ENCODE measurements at regions not wholly inside any gene's neighbourhood (a gene's known extent, or its start where the extent isn't known, plus 50 kb on each side); places are given as distances from the start of the nearest gene placed in this dataset.
"Not testable (repeated sequence)": the region's sequence is repeated elsewhere in the genome, so short reads cannot be mapped to it uniquely, and the experiment has no call there.

DNA sequence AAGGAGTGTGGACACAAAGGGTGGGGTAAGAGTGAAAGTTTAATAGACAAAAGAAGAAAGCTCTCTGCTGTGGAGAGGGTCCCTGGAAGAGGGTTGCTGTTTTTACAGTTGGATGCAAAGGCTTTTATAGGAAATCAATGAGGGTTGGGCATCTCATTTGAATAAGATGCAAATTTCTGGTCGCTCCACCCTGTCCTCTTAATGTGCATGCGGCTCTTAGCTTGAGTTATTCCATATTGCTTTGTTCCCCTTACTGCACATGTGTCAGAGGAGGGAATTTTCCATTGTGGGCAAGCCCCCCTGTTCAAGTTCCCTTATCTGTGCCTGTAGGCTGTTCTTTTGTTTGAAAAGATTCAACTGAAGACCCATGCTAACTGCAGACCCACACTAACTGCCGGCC lies 326.5 kb downstream of the BCL11A start:
- DNase-seq = no peak

DNA sequence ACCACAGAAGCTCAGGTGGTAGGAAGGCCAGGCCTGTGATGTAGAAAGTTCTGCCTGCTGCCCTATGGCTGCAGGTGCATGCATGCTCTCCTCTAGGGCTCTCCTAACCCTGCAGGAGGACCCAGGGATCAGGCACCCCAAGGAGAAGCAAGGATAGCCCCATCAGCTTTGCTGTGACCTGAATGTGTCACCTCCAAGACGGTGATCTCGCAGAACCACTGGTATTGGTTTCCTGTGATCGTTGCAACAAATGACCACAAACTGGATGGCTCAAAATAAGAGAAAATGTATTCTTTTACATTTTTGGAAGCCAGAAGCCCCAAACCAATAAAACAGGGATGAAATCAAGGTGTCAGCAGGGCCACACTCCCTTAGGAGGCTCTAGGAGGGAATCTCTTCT lies 327.3 kb downstream of the BCL11A start:
- no peak for DNase-seq

DNA sequence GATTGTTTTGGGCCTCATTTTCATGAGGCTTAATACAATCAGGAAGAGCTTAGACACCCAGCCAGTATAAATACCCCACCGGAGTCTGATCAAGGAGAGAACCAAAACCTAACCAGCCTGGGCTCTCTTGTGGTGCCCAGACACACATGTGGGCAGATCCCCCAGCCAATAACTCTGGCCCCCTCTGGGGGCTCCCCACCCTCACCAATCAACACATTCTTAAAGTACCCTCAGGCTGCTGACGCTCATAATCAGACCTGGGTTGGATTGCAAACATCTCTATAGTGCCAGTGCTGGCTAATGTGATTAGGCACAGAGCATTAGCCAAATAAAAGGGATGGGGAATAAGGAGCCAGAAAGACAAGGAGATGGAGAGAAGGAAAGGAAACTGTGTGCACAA lies 329.6 kb downstream of the BCL11A start:
- DNase-seq = no peak

DNA sequence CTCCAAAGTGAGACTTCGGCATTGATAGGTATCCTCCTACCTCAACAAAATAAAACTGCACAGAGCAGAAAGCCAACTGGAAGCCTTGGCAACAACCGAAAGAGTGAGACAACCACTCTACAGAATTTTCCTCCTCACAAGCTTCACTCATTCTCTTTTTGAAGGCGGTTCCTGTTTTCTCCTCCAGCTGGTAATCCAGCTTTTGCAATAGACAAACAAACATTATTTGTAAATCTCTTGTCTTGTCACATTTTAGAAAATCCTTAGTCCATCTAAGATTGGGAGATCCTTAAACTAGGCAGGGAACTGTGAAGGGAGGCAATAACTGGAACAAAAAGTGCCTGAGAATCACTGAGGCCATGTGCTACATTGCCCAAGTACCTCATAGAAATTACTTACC lies 332.4 kb downstream of the BCL11A start:
- no peak for DNase-seq

DNA sequence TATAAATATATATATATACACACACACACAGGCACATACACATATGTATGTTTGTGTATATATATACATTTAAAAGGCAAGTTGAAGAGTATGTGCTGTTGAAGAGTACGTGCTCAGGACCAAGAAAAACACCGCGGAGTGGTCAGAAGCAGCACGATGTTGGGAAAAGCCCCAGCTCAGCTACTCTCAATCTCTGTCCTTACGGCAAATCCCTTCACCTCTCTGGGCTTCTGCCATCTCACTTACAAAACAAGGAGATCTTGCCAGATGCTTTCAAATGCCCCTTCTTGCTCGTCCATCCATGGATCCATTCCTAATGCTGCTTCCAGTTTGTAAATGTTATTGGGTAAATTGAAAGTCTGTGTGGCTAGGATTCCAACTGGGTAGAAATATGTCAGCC lies 333.9 kb downstream of the BCL11A start:
- no peak for DNase-seq

DNA sequence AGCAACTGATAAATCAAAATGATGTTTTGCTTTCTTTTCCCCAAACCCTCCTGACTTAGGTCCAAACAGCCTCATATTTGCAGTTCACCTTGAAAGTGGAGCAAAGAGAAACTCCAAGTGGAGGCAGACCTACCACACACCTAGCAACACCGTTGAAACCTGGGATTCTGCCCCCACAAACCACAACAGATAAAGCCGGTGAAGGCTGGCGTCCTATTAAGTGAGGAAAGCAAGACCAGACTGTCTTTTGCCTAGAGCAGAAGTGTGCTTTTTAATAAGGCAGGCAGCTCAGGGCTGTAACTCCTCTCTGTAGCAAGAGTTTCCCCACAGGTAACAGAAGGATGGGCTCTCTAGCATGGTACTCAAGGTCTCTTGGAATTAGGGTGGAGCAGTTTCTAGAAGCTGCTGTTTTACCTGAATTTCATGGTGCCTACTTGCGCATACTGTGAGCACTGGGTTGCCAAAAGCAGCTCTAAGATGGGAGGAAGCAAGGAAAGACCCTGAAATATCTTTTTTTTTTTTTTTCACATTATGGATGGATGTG lies 336.9 kb downstream of the BCL11A start:
- DNase-seq = no peak

DNA sequence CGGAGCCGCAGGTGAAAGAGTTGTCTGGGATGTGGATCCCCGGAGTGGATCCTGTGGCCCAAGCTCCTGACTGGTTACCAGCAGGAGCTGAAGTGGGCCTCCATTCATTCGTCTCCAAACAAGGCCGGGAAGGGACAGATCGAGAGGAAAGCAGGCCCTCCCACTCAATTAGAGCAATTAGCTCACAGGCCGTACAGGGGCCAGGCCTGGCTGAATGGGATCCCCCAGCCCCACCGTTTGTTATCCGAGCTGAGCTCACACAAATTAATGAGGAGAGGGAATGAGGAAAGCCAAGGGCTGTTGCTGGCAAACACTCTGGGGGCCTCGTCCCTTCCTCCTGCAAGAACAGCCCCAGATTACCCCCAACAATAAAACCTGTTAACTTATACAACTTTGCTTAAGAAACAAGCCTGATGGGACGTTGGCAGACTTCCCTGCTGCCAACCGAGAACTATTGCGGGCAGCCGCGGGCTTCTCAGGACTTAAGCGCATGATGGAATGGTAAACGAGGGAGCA lies 338.0 kb downstream of the BCL11A start:
- DNase-seq = no peak

DNA sequence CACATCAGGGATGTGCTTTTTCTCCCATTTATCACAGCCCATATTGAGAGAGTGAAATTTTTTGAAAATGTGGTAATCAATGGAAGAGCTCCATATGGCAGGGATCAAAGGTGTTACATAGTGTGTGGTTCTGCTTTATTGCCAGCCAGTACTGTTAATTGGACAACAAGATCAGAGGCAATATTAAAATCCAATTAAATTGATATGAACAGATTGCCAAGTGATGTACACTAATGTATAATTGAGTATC lies 338.9 kb downstream of the BCL11A start:
- DNase-seq = no peak

DNA sequence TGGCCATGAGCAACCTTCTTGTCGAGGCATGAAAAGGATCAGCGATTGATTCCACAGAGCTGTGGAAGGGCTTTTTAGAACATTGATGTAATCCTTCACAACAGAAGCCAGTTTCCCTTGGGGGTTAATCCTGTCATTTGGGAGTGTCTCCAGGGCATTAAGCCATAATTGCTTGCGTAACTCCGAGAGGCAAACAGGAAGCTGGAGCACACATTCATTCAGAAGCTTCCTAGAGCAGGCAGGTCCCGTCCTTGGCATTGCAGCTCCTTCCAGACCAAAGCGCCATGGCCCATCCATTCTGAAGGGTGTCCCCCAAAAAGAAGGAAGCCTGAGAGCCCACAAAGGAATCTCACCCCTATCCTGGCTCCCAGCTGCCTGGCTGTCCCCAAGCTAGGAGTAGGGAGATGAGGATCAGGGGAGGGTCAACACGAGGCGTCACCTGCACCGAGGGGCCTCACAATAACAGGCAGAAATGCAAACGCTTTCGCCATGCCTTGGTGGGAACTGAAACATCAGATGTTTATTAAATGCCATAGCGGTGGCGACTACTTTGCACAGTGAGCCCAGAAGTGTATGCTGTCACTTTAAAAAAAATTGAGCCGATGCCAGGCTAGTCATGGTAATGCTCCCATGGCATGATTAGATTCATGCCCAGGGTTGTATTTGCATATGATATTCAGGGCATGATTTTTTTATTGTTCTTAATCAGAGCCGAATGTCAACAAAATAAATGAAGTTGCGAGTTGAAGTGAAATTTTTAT lies 339.4 kb downstream of the BCL11A start:
- DNase-seq = no peak

DNA sequence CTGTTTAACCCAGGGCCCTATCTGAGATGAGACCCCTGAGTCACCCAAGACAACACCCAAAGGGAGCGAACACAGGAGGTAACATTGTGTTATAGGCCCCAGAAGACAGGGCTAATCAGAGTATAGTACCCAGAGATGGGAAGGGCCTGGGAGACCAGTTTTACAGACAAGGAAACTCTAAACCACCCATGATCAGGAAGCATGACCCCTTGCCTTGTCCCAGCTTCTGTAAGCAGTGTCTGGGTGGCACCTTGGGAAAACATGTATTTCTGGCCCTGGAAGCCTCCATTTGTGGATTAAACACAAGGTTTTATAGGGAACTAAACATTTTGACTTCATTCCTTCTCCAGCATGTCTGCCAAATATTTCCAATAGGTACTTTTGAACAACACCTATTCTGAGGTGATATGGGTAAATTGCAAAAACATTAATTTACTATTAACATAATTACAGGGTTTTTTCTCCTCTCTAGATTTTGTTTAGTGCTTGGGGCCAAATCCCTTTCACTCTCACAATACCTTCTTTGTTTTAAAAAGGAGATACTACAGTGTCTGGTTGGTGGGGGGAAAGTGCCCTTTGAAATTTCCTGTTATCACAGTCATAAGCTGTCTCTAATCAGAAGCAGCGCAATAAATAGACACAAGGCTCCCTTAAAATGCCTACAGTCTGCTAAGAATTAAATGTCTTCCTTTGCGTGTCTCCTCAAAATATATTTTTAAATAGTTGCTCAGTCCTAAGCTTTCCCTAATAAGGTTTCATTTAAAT lies 341.1 kb downstream of the BCL11A start:
- DNase-seq = no peak

DNA sequence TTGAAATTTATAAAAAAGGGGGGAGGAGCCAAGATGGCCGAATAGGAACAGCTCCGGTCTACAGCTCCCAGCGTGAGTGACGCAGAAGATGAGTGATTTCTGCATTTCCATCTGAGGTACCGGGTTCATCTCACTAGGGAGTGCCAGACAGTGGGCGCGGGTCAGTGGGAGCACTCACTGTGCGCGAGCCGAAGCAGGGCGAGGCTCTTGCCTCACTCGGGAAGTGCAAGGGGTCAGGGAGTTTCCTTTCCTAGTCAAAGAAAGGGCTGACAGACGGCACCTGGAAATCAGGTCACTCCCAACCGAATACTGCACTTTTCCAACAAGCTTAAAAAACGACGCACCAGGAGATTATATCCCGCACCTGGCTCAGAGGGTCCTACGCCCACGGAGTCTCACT lies 364.4 kb downstream of the BCL11A start:
- not testable (repeated sequence) for DNase-seq

DNA sequence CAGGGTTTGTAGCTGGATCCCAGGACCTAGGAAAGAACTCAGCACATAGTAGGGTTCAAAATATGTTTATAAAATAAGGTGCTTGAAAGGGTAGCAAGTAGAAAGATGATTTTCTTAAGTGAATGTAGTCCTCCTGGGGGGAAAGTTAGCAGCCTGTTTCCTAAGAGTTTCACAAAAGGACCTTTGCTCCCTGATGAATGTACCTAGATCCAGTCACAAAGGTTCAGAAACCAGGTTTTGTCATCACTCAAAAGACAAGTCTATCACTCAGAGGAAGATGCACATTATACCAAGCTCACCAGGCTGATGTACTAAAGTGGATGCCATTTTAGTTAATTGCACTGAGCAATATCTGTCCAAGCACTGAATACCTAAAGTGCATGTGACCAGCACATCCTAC lies 378.2 kb downstream of the BCL11A start:
- DNase-seq = no peak

DNA sequence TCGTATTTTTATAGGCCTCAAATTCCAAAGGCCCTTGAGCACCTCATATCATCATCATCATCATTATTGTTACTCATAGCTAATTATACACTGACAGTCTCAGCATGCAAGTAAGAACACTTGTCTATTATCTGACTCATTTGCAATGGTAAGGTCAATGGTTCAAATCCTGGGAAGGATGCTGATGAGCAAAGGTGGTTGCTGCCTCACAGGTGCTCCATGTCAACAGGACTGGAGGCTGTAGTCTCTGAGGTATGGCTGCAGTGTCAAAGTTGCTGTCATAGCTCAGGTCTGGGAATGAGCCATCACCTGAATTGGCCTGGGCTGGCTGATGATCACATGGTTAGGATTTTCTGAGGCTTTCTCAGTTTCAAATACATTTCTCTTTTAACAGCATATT lies 379.3 kb downstream of the BCL11A start:
- DNase-seq = no peak

DNA sequence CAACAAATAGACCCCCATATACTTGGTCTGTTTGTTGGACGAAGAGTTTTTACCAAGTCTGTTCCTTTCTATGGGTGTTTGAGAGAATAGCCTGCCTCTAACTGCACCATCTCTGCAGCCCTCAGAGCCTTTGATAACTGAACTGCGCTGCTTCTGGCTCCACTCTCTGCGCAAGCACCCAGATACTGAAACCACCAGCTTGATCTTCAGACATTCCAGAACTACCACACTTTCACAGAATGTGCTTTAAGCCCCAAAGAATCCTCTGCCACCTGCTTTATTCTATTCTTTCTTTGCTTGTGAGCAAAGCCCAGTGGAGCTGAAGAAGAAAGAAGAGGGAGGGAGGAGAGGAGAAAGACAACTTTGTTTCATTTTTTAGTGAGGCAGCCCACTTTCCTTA lies 380.7 kb downstream of the BCL11A start:
- DNase-seq = no peak

DNA sequence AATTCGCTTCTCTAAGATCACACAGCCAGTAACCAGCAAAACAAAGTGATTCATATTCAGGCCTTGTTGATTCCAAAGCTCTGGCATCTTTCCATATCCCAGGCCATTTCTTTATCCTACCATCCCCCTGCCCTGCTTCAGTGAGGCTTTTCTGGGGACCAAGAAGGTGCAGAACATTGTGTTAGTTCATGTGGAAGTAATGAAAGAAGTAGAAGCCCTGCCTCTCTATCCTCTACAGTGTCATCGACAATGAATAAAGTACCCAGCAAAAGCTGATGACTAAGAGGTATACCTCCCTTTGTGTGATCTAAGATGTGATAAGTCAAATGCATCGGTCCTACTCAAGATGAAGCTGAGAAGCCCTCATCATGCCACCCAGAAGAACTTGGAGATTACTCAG lies 383.2 kb downstream of the BCL11A start:
- no peak for DNase-seq

DNA sequence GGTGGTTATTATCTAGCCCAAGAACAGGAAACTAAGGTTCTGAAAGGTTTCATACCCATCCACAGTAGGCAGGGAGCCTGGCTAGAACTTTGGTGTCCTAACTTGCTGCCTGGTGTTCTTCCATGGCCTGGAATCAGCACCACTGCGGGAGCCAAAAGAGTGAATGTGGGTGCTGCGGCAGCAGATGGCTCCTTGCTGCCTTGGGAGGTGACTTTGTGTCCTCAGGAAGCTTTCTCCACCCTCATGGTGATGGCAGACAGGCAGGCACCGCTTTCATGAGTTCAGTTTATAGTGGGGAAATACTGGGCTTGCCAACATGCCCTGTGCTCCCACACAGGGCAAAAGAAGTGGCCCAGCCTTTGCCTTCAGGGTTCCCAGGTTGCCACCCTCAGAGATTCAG lies 385.2 kb downstream of the BCL11A start:
- DNase-seq = no peak

DNA sequence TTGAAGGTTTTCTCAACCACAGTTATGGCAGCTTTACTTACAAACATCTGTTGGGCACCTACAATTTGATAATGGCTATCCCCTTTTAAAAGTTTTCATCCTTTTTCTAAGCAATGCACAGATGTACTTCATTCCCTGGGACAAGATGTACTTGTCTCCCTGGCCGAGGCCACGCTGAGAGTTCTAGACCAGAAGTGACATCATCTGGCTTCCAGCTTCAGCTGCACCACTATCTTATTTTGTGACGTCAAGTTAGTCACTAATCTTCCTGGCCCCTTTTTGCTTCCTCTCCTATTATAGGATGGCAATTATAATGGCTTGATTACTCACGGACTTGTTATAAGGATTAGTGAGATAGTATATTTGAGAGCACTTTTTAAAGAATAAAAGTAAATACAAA lies 386.4 kb downstream of the BCL11A start:
- no peak for DNase-seq

DNA sequence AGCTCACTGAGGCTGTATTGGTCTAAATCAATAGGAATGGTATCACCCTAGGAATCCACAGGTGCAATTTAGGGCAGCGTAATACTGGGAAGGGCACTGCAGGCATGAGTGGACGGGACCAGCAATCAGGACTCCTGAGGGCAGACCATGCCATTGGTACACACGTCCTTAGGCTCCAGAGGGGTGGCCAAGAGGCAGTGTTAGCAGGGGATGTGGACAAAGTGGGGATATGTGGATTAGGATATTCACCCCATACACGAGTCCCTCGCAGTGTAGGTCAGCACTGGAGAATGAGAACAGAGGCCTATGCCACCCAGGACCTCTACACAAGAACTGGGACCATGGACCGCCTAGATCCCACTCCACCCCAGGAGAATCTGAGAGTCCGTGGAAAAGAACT lies 389.8 kb downstream of the BCL11A start:
- no peak for DNase-seq

DNA sequence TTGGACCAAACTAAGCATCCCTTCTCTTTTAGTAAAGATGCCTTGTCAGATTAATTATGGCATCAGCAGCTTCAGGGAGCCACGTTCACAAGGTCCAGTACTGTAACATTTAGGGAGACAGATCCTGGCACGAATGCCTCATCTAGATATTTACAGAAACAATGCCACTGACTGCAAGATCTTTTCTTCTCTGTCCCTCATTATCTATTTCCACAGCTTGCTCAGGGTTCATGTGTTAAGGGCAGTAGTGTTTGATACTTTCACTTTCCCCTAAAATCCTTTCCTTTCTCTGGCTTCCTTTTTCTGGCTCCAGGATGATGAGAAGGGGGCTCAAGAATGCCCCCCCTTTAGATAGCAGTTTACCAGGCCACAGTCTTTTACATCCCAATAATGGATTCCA lies 393.9 kb downstream of the BCL11A start:
- DNase-seq = no peak

DNA sequence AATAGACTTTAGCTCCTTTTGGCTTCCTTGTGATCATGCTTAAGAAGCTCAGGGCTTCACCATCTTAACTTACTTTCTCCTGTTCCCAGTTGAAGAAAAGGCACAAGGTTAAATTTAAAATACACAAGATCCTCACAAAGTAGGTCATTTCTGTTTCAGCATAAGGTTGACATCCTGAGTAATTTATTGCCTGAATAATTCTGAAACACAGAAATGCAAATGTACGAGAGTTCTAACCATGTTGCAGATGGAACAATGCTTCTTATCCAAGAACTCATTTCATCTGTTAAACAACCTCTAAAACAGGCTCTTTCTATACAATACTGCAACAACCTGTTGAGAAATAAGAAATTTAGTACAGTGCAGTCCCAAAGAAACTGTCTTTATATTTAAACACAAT lies 395.2 kb downstream of the BCL11A start:
- DNase-seq = no peak

DNA sequence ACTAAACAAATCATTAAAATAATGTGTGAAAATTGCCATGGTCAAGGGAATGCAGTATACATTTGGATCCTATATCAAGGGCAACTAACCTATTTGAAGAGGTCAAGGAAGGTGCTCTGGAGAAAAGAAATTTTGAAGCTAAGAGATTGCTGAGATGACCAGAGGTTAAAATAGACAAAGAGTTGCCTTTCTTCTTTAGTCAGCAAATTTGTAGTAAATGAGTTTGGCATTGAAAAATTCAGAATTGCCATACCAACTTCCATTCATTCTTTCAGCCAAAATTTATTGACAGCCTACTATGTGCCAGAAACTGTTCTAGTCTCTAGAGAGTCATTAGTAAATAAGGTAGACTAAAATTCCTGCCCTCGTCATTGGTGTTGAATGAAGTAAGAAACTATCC lies 396.2 kb downstream of the BCL11A start:
- DNase-seq = no peak

DNA sequence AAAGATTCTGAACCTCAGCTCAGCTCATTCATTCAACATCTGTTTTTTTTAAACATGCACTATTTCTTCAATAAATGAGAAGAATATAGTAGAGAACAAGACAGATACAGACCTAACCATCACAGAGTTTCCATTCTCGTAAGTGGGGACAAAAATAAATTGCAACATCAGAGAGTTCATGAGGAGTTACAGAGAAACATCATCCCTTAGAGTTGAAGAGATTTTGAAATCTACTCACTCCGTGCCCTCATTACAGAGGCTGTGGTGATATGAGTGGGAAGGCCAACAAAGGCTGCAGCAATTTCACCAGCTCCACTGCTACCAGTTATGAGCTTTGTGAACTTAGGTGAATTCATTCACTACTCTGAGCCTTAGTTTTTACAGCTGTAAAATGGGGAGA lies 399.3 kb downstream of the BCL11A start:
- no peak for DNase-seq

DNA sequence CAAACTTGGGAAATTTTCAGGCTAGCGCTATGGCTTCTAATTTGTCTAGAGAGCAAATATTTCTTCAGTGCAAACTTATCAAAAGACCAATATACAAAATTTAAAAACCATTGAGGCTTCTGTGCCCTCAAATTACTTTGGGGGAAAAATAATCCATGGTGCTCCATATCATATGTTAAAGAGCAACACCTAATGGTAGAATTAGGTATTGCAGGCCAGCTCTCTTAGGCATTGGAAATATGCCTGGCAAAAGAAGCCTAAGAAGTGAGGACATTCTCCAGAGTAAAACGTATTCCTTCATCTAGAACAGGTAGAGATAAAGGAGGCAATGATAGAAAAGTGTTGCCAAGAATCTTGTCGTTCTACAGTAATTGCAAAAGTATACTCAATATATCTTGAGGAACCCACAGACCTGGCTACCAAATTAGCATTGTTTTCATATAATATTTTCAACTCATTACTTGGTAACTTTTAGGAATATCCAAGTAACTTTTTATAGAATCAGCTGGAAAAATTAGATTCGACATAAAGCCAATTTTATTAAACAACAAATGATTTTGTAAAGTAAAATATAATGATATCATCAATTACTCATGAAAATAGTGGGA lies 401.1 kb downstream of the BCL11A start:
- DNase-seq = no peak

DNA sequence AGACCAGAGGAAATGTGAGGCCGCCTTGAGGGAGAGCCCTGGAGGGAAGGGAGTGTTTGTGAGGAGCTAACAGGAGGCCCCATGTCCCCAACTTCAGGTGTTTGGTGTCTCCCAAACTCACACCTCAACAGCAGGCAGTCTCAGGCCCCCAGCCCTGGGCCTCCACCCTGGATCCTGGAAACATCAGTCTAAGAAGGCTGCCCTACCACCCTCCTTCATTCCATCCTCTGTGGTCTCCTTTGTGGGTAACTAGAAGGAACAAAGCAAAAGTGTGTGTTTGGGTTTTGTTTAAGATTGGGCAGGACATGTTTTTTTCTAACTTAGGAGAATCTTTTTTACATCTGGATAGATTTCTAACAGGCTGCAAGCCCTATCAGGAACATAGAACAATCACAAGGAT lies 404.3 kb downstream of the BCL11A start:
- no peak for DNase-seq

Measured in activated gamma-delta T cell treated with Interleukin-2 at 50 U/mL for 16 hours (primary cell).